Hepatocyte (in vitro differentiated cells): ENCODE measurements at regions not wholly inside any gene's neighbourhood (a gene's known extent, or its start where the extent isn't known, plus 50 kb on each side); places are given as distances from the start of the nearest gene placed in this dataset.

Source experiments
- DNase-seq: peaks from one replicate; pipeline ENCODE4 v3.0.0-alpha.2; 2016; ENCODE audit warnings: low spot score
- H2AFZ ChIP-seq: fragments of 200-600 bp; sonication (generic); 2 replicates; pipeline ENCODE4 v1.6.0; 2016; ENCODE audit warnings: antibody characterized with exemption, mild to moderate bottlenecking
- H3K27ac ChIP-seq: fragments of 200-600 bp; sonication (generic); 2 replicates; pipeline ENCODE4 v1.5.1; 2016; ENCODE audit warnings: mild to moderate bottlenecking
- H3K27me3 ChIP-seq: fragments of 200-600 bp; sonication (generic); 2 replicates; pipeline ENCODE4 v1.6.1; 2016
- H3K36me3 ChIP-seq: fragments of 200-600 bp; sonication (generic); replicated peaks from 2 replicates; pipeline ENCODE4 v1.5.1; 2016; ENCODE audit warnings: low read depth; ENCODE audit not compliant: insufficient read depth
- H3K4me1 ChIP-seq: fragments of 200-600 bp; sonication (generic); 2 replicates; pipeline ENCODE4 v1.5.1; 2016; ENCODE audit warnings: mild to moderate bottlenecking, moderate library complexity; ENCODE audit not compliant: insufficient read depth
- H3K4me2 ChIP-seq: fragments of 200-600 bp; sonication (generic); 2 replicates; pipeline ENCODE4 v1.6.0; 2016
- H3K4me3 ChIP-seq: fragments of 200-600 bp; sonication (generic); 2 replicates; pipeline ENCODE4 v1.5.1; 2016; ENCODE audit warnings: mild to moderate bottlenecking
- H3K79me2 ChIP-seq: fragments of 200-600 bp; sonication (generic); 2 replicates; pipeline ENCODE4 v1.6.0; 2017; ENCODE audit warnings: mild to moderate bottlenecking
- H3K9me2 ChIP-seq: fragments of 200-600 bp; sonication (generic); replicated peaks from 2 replicates; pipeline ENCODE4 v1.6.0; 2017; ENCODE audit warnings: mild to moderate bottlenecking; ENCODE audit not compliant: insufficient read depth
- H3K9me3 ChIP-seq: fragments of 200-600 bp; sonication (generic); 2 replicates; pipeline ENCODE4 v1.5.1; 2016; ENCODE audit warnings: low read depth, mild to moderate bottlenecking
- H4K20me1 ChIP-seq: fragments of 200-600 bp; sonication (generic); 2 replicates; pipeline ENCODE4 v1.6.0; 2016; ENCODE audit warnings: mild to moderate bottlenecking; ENCODE audit not compliant: insufficient read depth, poor library complexity, severe bottlenecking
- EZH2 ChIP-seq: fragments of 200-600 bp; sonication (generic); IDR thresholded peaks from 2 replicates; pipeline ENCODE4 v1.6.1; 2016; ENCODE audit warnings: antibody characterized with exemption, mild to moderate bottlenecking, borderline replicate concordance
- EZH2phosphoT487 ChIP-seq: fragments of 200-600 bp; sonication (generic); IDR thresholded peaks from one replicate; pipeline ENCODE4 v1.6.1; 2018; ENCODE audit warnings: antibody characterized with exemption, mild to moderate bottlenecking, low read depth, moderate library complexity; ENCODE audit not compliant: unreplicated experiment, severe bottlenecking
- WGBS: methylation state at CpG from one replicate; pipeline ENCODE4 v1.1.6; 2016; ENCODE audit warnings: low lambda C conversion rate; ENCODE audit errors: missing lambda C conversion rate; 5-methylcytosine and 5-hydroxymethylcytosine counted together
- TF ChIP-seq, protein P1 (sequence below): fragments of 200-600 bp; sonication (generic); IDR thresholded peaks from 2 replicates; pipeline ENCODE4 v1.5.1; 2016; ENCODE audit warnings: antibody characterized with exemption, mild to moderate bottlenecking; ENCODE audit not compliant: poor library complexity

DNA sequence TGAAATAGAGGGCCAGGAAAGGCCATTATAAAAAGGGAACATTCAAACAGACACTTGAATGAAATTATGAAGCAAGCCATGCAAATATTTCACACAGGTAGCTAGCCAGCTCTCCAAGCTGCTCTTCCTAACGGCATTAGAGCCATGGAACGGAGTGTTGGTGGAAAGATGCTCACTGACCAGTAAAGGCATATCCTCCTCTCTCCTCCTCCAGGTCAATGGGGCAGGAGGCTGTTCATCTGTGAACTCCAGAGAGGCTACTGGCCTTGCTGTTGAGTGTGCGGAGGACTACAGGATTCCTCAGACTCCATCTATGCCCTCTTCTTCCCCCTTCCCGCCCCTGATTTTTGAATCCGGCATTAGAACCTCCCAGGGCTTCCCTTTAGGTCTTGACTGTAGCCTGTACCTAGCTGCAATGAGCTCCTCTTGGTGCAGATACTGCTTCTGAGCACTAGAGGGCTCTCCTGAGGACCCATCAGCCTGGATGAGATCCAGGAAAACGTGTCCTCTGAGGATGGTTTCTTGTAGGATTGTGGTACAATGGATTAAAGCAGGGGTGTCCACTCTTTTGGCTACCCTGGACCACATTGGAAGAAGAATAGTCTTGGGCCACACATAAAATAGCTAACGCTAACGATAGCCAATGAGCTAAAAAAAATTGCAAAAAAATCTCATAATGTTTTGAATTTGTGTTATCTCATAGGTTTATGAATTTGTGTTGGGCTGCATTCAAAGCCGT is 162.2 kb downstream of the SREK1 start:
- Histone ChIP-seq H3K36me3 (no peaks in the 10 kb centered on the region), H3K4me2 (no peak overlapping the region), H3K4me3 (no peak overlapping the region), H3K79me2 (no peaks in the 10 kb centered on the region), H3K27ac (no peak overlapping the region), H3K27me3 (no peaks in the 10 kb centered on the region), H3K9me2 (no peaks in the 10 kb centered on the region), H2AFZ (no peak overlapping the region), H3K9me3 (no peaks in the 10 kb centered on the region), H4K20me1 (no peaks in the 10 kb centered on the region), H3K4me1 (no peaks in the 10 kb centered on the region)
- WGBS, result 37% methylated on average over 9 of the region's 9 CpGs
- no peak for TF ChIP-seq EZH2phosphoT487
- TF ChIP-seq, protein P1, sequence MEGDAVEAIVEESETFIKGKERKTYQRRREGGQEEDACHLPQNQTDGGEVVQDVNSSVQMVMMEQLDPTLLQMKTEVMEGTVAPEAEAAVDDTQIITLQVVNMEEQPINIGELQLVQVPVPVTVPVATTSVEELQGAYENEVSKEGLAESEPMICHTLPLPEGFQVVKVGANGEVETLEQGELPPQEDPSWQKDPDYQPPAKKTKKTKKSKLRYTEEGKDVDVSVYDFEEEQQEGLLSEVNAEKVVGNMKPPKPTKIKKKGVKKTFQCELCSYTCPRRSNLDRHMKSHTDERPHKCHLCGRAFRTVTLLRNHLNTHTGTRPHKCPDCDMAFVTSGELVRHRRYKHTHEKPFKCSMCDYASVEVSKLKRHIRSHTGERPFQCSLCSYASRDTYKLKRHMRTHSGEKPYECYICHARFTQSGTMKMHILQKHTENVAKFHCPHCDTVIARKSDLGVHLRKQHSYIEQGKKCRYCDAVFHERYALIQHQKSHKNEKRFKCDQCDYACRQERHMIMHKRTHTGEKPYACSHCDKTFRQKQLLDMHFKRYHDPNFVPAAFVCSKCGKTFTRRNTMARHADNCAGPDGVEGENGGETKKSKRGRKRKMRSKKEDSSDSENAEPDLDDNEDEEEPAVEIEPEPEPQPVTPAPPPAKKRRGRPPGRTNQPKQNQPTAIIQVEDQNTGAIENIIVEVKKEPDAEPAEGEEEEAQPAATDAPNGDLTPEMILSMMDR, result peak; percentile 75
- DNase-seq, result peak; percentile 82

DNA sequence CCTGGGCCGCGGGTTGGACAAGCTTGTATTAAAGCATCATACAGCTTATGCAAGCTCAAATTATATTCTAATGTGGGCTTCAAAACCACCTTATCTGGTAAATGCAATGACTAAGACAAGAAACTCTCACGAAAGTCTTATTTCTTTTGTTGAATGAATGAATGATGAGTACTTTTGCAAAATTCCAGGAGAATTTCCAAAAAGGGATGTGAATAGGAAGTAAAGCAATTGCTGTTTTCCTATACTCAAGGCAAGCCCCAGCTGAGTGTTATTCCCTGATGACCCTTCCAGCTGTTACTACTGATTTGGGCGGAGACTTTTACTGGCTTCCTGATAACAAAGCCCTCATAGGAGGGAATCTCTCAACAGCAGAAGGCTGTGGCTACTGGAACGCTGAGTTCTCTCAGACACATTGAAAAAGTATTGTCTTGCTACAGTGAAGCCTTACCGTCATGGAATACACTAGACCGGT is 162.8 kb downstream of the SREK1 start:
- H3K27ac ChIP-seq, result no peak overlapping the region
- H3K9me2 ChIP-seq, result no peaks in the 10 kb centered on the region
- DNase-seq, result no peak
- no peaks in the 10 kb centered on the region for H3K4me1 ChIP-seq
- H3K9me3 ChIP-seq, result no peaks in the 10 kb centered on the region
- no peaks in the 10 kb centered on the region for H3K27me3 ChIP-seq
- no peak overlapping the region for H3K4me3 ChIP-seq
- no peaks in the 10 kb centered on the region for H4K20me1 ChIP-seq
- no peak overlapping the region for H3K4me2 ChIP-seq
- H3K79me2 ChIP-seq, result no peaks in the 10 kb centered on the region
- TF ChIP-seq, protein P1, result no peak
- no peak for TF ChIP-seq EZH2
- TF ChIP-seq EZH2phosphoT487, result no peak
- WGBS, result 82% methylated on average over 7 of the region's 7 CpGs
- no peaks in the 10 kb centered on the region for H3K36me3 ChIP-seq
- H2AFZ ChIP-seq, result no peak overlapping the region

DNA sequence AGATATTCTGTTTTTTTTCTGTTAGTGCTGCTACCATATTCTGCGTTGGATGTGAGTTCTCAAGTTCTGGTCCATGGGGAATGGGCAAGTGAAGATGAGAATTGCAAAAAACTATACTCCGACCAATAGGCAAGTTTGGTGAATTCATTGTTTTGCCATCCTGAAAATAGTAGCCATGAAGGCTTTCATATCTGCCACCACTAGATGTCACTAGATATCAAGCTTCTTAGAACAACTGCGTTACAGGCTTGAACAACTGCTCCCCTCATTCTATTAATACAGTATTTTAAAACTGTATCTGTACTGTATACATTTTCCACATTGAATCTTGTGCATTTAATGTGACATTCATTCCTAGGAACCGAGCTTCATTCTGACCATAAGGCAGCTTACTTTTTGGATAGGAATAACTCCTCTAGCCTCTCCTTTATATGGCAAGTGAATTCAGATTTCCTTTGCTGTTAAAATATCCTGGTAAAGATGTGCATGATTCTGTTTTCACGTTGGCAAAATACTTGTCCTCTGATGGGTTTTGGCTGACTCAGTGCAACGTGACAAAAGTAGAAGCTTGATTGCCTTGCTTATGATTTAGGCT is 163.6 kb downstream of the SREK1 start:
- H3K36me3 ChIP-seq, result no peaks in the 10 kb centered on the region
- no peaks in the 10 kb centered on the region for H3K27me3 ChIP-seq
- H3K4me2 ChIP-seq, result no peak overlapping the region
- no peak overlapping the region for H3K27ac ChIP-seq
- WGBS, result 14% methylated on average over 6 of the region's 6 CpGs
- H2AFZ ChIP-seq, result no peak overlapping the region
- H3K4me1 ChIP-seq, result no peaks in the 10 kb centered on the region
- no peaks in the 10 kb centered on the region for H3K9me3 ChIP-seq
- H3K79me2 ChIP-seq, result no peaks in the 10 kb centered on the region
- TF ChIP-seq EZH2phosphoT487, result no peak
- TF ChIP-seq EZH2, result no peak
- TF ChIP-seq, protein P1, result peak; percentile 81
- no peaks in the 10 kb centered on the region for H3K9me2 ChIP-seq
- DNase-seq, result peak; percentile 80
- no peaks in the 10 kb centered on the region for H4K20me1 ChIP-seq
- H3K4me3 ChIP-seq, result no peak overlapping the region
